ENCODE measurements at regions not wholly inside any gene's neighbourhood (a gene's known extent, or its start where the extent isn't known, plus 50 kb on each side); places are given as distances from the start of the nearest gene placed in this dataset.

GRCh38 chr1:5662086-5662743 lies 330.0 kb downstream of the NPHP4 start:
- no peak for TF ChIP-seq YY1 (IDR thresholded peaks at IDR 0.05)
- TF ChIP-seq, protein P1, sequence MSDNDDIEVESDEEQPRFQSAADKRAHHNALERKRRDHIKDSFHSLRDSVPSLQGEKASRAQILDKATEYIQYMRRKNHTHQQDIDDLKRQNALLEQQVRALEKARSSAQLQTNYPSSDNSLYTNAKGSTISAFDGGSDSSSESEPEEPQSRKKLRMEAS (IDR thresholded peaks at IDR 0.05): no peak
- TF ChIP-seq, protein P2, sequence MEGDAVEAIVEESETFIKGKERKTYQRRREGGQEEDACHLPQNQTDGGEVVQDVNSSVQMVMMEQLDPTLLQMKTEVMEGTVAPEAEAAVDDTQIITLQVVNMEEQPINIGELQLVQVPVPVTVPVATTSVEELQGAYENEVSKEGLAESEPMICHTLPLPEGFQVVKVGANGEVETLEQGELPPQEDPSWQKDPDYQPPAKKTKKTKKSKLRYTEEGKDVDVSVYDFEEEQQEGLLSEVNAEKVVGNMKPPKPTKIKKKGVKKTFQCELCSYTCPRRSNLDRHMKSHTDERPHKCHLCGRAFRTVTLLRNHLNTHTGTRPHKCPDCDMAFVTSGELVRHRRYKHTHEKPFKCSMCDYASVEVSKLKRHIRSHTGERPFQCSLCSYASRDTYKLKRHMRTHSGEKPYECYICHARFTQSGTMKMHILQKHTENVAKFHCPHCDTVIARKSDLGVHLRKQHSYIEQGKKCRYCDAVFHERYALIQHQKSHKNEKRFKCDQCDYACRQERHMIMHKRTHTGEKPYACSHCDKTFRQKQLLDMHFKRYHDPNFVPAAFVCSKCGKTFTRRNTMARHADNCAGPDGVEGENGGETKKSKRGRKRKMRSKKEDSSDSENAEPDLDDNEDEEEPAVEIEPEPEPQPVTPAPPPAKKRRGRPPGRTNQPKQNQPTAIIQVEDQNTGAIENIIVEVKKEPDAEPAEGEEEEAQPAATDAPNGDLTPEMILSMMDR (IDR thresholded peaks at IDR 0.05; ENCODE audit: low read depth, low read length, missing input control): no peak
- no peak for TF ChIP-seq RXRA (IDR thresholded peaks at IDR 0.05)
- TF ChIP-seq GABPA (IDR thresholded peaks at IDR 0.05 in 1 of 2, conservative IDR thresholded peaks at IDR 0.05 in 1 of 2): no peak
- TF ChIP-seq TAF1 (conservative IDR thresholded peaks at IDR 0.05): no peak
- no peak for TF ChIP-seq RAD21 (IDR thresholded peaks at IDR 0.05)
- TF ChIP-seq HNF4G (IDR thresholded peaks at IDR 0.05): no peak
- TF ChIP-seq, protein P3, sequence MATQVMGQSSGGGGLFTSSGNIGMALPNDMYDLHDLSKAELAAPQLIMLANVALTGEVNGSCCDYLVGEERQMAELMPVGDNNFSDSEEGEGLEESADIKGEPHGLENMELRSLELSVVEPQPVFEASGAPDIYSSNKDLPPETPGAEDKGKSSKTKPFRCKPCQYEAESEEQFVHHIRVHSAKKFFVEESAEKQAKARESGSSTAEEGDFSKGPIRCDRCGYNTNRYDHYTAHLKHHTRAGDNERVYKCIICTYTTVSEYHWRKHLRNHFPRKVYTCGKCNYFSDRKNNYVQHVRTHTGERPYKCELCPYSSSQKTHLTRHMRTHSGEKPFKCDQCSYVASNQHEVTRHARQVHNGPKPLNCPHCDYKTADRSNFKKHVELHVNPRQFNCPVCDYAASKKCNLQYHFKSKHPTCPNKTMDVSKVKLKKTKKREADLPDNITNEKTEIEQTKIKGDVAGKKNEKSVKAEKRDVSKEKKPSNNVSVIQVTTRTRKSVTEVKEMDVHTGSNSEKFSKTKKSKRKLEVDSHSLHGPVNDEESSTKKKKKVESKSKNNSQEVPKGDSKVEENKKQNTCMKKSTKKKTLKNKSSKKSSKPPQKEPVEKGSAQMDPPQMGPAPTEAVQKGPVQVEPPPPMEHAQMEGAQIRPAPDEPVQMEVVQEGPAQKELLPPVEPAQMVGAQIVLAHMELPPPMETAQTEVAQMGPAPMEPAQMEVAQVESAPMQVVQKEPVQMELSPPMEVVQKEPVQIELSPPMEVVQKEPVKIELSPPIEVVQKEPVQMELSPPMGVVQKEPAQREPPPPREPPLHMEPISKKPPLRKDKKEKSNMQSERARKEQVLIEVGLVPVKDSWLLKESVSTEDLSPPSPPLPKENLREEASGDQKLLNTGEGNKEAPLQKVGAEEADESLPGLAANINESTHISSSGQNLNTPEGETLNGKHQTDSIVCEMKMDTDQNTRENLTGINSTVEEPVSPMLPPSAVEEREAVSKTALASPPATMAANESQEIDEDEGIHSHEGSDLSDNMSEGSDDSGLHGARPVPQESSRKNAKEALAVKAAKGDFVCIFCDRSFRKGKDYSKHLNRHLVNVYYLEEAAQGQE (IDR thresholded peaks at IDR 0.05): no peak
